Stimulated activated CD4-positive, alpha-beta T cell treated with anti-CD3 and anti-CD28 coated beads, Interleukin-15, amount 100 ng/mL, for 48 hours (primary cell): ENCODE measurements at regions not wholly inside any gene's neighbourhood (a gene's known extent, or its start where the extent isn't known, plus 50 kb on each side); places are given as distances from the start of the nearest gene placed in this dataset.
"Not testable (repeated sequence)": the region's sequence is repeated elsewhere in the genome, so short reads cannot be mapped to it uniquely, and the experiment has no call there.

Source experiments
- DNase-seq, 2 donors: peaks; one replicate each; pipeline ENCODE4 v3.0.0-alpha.2; 2020; ENCODE audit warnings: low read depth in 2 of 2

GRCh38 chr13:79988573-79988972 lies 352.4 kb downstream of the SPRY2 start:
- no peak for DNase-seq

DNA sequence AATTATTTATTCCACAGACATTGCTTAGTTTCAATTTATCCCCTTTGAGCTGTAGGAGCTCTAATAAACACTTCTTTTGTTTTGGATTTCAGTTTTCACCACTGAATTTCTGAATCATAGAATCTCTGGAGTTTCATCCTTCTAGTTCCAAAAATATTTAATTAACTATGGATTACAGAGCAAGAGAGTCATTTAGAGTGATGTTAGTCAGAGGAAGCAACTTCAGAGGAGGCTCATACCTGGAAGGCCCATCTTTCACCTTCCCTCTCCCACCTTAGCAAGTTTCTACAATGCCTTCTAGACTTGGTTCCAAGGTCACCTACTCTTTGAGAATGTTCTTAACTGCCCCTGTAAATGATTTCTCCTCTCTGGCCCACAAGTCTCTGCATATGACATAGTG lies 353.2 kb downstream of the SPRY2 start:
- no peak for DNase-seq

GRCh38 chr13:79987323-79987722 lies 353.6 kb downstream of the SPRY2 start:
- no peak for DNase-seq

DNA sequence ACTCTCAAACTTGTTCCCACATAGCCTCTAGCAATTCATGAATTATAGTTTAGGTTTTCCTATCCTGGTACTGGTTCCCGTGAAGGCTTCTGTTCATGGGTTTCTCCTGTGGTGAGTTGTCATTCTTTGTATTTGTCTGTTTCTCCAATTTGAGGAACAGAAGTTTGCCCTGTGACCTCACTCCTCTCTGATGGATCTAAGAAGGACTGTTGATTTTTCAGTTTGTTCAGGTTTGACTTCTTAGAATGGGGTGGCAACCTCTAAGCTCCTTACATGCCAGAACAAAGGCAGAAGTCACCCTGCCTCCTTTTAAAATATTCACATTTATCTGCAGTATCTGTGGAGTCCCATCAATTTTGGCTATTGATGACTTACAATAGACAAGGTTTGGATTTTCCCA lies 354.0 kb downstream of the SPRY2 start:
- DNase-seq = no peak

GRCh38 chr13:79974935-79975650 lies 365.8 kb downstream of the SPRY2 start:
- DNase-seq = not testable (repeated sequence)

DNA sequence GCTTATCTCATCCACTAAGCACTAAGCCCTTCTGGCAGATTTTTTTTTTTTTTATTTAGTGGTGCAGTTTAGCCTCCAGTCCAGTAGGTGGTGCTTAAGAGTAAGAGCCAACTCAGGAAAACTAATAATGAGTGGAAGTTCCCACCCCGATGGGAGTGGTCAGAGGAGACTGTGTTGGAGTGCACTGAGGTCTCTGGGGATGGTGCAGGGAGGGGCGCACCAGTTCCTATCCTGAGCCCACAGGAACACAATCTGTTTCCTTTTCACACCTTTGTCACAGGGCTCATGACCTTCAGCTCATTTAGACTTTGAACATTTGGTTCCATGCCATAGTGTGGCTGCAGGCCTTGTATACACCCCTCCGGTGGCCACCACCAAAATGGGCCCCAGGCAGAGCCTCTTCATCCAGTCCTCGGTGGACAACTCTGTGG lies 367.4 kb downstream of the SPRY2 start:
- DNase-seq = no peak

GRCh38 chr13:79972066-79972569 lies 368.8 kb downstream of the SPRY2 start:
- DNase-seq = no peak

- DNase-seq = no peak
Observed at GRCh38 chr13:79966493-79966895, 374.4 kb downstream of the SPRY2 start.

DNA sequence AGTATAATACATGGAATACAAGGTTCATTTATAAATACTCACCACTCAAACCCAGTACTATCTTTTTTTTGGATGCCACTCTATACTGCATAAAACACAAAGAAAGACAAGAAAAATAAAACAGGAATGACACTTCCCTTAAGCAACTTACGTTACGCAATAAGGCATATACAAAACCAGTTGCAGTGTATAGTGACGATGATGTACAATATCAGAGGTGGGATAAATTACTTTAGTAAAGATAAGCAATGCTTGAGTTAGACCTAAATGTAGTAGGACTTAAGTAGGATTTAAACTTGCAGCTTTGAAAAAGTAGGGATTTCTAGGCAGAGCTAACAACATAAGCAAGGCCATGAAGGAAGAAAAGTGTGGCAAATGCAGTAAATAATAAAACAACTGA lies 374.9 kb downstream of the SPRY2 start:
- no peak for DNase-seq

DNA sequence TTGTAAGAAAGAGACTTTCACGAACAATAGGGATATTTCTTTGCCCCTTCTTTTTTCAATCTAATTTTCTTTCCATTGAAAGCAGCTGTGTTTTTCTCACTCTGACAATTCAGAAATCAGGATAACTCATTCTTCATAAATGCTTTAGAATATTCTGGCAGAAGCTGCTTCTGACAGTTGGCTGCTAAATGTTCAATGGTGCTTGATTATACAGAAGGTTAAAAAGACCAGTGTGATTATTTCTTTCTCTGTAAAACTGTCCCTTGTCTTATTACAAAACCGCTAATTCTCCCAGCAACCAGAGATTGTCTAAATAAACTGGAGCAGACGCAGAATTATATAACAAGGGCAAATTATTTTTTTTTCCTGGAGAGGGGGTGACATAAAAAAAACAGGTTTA lies 394.4 kb downstream of the SPRY2 start:
- DNase-seq = no peak

DNA sequence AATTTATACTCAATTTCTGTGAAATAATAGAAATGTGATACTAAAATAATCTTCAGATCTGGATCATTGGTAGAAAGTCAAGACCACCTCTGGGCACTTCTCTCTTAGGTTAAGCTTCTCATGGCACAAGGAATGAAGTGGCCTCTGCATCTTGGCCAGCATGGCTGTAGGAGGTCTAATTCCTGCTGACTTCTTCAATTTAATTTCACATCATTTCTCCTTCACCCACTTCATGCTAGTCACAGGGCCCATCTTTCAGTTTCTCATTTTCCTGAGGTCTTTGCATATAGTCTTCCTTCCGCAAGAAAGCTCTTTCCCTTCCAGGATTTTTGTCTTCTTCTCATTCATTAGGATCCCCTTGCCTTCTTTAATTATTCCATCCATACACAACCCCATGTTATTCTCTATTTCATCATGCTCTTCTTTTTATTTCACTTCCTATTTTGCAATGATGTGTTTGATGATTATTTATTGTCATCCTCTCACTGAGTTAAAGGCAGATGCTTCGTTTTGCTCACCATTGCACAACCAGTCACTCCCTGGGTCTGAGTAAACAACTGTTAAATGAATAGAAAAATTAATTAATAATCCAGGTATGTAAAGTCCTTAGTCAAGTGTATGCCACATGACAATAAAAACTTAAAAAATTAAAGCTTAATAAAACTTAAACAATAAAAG lies 397.4 kb downstream of the SPRY2 start:
- no peak for DNase-seq

DNA sequence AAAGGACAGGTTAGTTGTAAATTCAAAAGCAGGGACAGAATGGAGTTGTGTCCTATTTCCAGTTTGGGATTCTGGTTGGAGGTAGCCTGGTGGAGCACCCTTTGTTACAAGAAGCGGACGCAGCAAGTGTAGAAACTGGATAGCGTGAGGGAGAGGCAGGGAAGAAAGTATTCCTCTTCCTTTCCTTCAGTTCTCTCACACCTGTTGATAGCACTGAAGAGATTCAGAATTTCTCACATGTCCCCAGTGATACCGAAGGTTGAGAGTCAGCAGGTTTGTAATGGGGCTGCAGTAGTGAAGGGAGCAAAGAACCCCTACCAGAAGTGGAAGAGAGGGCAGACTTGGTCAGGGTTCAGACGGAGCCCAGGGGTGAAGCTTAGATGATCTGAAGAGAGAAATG lies 399.2 kb downstream of the SPRY2 start:
- no peak for DNase-seq

- no peak for DNase-seq
Observed at GRCh38 chr13:79939689-79940088, 401.2 kb downstream of the SPRY2 start.

- DNase-seq = no peak
Observed at GRCh38 chr13:79937771-79938216, 403.1 kb downstream of the SPRY2 start.

- no peak for DNase-seq
Observed at GRCh38 chr13:79937311-79937710, 403.6 kb downstream of the SPRY2 start.

DNA sequence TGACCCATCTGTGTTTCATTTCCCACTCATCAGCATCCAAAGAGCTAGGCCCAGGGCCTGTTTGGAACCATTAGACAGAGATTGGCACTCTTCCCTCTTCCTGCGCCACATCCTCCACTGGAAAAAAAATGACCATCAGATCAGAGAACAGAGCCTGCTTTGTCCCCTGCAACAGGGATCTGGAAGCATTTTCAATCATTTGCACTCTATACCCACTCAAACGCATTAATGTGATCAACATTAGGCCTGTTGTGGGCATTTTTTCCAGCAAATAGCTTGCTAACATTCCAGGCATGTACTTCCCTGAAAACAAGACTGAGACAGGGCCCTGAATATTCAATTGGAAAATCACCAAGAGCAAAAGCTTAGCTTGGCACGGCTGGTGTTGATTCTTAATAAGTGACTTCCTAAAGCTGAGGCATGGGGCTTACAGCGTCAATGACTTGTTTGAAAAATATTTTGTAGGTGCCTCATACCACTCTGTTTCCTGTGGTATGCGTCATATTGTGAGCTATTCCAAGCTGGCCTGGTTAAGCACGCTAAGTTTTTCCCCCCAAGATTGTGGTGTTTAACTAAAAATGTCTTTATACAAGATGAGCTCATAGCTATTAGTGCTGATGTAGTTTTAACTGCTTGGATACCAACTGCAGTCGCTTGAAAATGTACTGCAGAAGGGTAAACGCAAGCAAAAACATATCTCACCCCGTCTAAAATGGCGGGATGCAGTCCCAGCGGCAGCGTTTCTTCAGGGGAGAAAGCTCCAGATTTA lies 404.4 kb downstream of the SPRY2 start:
- DNase-seq = no peak

- DNase-seq = no peak
Observed at GRCh38 chr13:79935121-79935520, 405.8 kb downstream of the SPRY2 start.

- no peak for DNase-seq
Observed at GRCh38 chr13:79933389-79933788, 407.5 kb downstream of the SPRY2 start.

GRCh38 chr13:79932556-79932955 lies 408.4 kb downstream of the SPRY2 start:
- DNase-seq = no peak

DNA sequence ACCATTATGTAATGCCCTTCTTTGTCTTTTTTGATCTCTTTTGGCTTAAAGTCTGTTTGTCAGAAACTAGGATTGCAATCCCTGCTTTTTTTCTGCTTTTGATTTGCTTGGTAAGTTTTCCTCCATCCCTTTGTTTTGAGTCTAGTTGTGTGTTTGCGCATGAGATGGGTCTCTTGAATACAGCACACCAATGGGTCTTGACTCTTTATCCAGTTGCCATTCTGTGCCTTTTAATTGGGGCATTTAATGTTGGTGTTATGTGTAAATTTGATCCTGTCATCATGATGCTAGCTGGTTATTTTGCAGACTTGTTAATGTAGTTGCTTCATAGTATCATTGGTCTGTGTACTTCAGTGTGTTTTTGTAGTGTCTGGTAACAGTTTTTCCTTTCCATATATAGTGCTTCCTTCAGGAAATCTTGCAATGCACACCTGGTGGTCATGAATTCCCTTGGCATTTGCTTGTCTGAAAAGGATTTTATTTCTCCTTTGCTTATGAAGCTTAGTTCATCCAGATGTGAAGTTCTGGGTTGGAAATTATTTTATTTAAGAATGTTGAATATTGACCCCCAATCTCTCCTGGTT lies 416.9 kb downstream of the SPRY2 start:
- not testable (repeated sequence) for DNase-seq

GRCh38 chr13:79919091-79919490 lies 421.8 kb downstream of the SPRY2 start:
- DNase-seq = no peak

DNA sequence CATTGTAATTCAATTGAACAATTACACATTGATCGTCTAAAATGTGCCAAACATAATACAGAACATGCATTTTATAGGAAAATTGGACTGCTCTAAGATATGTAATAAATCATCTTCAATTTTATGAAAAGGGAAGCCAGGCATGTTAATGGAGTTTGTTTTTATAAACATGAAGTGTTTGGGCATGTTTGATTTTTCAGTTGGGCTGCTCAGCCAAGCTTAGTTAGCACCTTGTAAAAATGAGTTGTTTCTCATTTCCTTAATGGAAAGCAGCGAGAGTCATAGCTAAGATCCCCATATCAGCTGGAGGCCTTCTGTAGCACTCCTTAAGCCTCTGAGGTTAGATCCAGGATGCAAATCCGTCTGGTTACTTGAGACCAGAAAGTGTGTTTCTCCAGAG lies 422.3 kb downstream of the SPRY2 start:
- no peak for DNase-seq
